ENCODE measurements at regions not wholly inside any gene's neighbourhood (a gene's known extent, or its start where the extent isn't known, plus 50 kb on each side); places are given as distances from the start of the nearest gene placed in this dataset.

DNA sequence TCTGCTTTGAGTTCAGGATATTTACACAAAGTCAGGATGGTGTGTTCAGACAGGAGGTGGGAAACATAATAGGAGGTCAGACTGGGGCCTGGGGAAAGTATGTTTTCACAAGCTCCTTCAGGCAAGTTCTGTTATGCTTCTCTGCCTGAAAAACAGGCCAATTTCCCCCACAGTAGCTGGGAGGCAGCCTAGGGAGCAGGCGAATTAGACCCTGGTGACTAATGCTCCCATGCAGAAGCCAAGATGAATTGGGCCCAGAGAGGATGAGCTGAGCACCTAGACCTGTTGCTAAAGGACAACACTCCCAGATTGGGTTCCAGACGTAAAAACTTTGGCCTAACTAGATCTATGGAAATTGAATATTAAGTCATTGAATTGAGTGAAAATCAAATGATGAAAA, 142.2 kb upstream of the MAP3K7 start:
- TF ChIP-seq CTCF (IDR thresholded peaks at IDR 0.05) (no peak), EP300 (IDR thresholded peaks at IDR 0.05) (no peak), POLR2AphosphoS5 (IDR thresholded peaks at IDR 0.05) (no peak), POLR2A (IDR thresholded peaks at IDR 0.05) (no peak)

All from upper lobe of left lung (tissue), 4 donors.